Adrenal gland (tissue), 5 donors: ENCODE measurements at regions not wholly inside any gene's neighbourhood (a gene's known extent, or its start where the extent isn't known, plus 50 kb on each side); places are given as distances from the start of the nearest gene placed in this dataset.

ENCODE experiments used
- POLR2A ChIP-seq, 2 donors: fragments of 450-650 bp; IDR thresholded peaks; one replicate each; pipeline ENCODE4 v1.6.1; 2017; ENCODE audit warnings: antibody characterized with exemption in 2 of 2, mild to moderate bottlenecking in 2 of 2, moderate library complexity in 1 of 2
- TF ChIP-seq, protein P1 (sequence below), 6 experiments: fragments of 450-650 bp in 4 of 6; fragments of 200-600 bp in 2 of 6; sonication (generic) in 1 of 6; IDR thresholded peaks; 1 replicate in 5 of 6; 2 replicates in 1 of 6; pipeline versions ENCODE4 v1.5.1 to v1.8.0; 2016 to 2021; ENCODE audit warnings: antibody characterized with exemption in 6 of 6, mild to moderate bottlenecking in 2 of 6, moderate library complexity in 1 of 6
- donor health status: DM: no; HTN: no; CAD: no.

DNA sequence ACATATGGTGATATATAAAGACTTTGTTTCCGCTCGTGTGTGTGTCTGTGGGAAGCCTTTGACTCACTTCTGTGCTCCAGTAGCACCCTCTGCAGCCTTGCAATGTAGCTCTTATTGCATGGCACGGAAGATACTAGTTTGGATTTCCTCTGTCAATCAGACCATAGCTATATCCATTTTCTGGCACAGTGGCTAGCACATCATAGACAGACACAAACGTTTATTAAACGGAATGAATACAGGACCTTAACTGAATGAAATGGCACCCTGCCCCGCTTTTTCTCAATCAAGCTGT lies 124.0 kb upstream of the PTPN20 start:
- TF ChIP-seq, protein P1, sequence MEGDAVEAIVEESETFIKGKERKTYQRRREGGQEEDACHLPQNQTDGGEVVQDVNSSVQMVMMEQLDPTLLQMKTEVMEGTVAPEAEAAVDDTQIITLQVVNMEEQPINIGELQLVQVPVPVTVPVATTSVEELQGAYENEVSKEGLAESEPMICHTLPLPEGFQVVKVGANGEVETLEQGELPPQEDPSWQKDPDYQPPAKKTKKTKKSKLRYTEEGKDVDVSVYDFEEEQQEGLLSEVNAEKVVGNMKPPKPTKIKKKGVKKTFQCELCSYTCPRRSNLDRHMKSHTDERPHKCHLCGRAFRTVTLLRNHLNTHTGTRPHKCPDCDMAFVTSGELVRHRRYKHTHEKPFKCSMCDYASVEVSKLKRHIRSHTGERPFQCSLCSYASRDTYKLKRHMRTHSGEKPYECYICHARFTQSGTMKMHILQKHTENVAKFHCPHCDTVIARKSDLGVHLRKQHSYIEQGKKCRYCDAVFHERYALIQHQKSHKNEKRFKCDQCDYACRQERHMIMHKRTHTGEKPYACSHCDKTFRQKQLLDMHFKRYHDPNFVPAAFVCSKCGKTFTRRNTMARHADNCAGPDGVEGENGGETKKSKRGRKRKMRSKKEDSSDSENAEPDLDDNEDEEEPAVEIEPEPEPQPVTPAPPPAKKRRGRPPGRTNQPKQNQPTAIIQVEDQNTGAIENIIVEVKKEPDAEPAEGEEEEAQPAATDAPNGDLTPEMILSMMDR (IDR thresholded peaks at IDR 0.05): no peak
- no peak for TF ChIP-seq POLR2A (IDR thresholded peaks at IDR 0.05)
